ENCODE measurements at regions not wholly inside any gene's neighbourhood (a gene's known extent, or its start where the extent isn't known, plus 50 kb on each side); places are given as distances from the start of the nearest gene placed in this dataset.
A peak's percentile ranks its signal among the peaks of the same experiment; 100 is the strongest.

DNA sequence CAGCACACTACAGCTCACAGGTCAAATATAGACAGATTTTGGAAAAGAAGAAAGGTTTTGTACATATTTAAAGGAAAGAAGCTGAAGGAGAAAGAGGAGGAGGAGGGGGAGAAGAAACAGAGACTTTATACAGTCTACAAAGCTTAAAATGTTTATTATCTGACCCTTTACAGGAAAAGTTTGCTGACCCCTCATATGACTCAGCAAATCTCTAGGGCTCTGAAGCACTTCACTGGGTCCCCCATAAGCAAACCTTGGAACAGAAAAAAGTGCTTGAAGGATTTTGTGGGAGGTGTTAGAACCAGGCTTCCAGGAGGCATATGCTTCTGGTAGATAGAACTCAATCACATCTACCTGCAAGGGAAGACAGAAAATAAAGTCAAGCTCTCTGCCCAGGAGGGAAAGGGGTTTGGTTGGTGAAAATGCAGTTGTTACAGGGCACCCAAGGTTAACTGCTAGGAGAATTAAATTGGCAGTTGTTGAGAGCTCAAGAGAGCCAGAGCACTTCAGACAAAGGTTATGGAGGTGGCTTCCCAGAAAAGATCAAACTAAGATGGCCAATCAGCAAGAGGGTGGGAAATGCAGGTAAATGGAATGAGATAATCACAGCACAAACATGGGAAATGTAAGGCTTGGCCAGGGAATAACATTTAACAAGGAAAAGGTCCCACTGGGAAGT is 207.4 kb upstream of the SGK1 start:
- DNase-seq (ENCODE audit: low read depth in 1 of 2, low spot score in 1 of 2): no peak
- TF ChIP-seq POLR2AphosphoS5 (IDR thresholded peaks at IDR 0.05; ENCODE audit: low read depth): no peak
- no peak for TF ChIP-seq SPI1 (IDR thresholded peaks at IDR 0.05; ENCODE audit: borderline replicate concordance, low read depth)
- TF ChIP-seq GABPA (IDR thresholded peaks at IDR 0.05; ENCODE audit: low read depth): no peak
- no peak for TF ChIP-seq CTCF (IDR thresholded peaks at IDR 0.05; ENCODE audit: insufficient read depth, low read length)
- no peak overlapping the region for H3K27ac ChIP-seq (replicated peaks)
- no peaks in the 10 kb centered on the region for H3K27me3 ChIP-seq (ENCODE audit: insufficient read depth, poor library complexity, severe bottlenecking)
- H3K4me3 ChIP-seq (replicated peaks; ENCODE audit: insufficient read depth, low read length): no peak overlapping the region

DNA sequence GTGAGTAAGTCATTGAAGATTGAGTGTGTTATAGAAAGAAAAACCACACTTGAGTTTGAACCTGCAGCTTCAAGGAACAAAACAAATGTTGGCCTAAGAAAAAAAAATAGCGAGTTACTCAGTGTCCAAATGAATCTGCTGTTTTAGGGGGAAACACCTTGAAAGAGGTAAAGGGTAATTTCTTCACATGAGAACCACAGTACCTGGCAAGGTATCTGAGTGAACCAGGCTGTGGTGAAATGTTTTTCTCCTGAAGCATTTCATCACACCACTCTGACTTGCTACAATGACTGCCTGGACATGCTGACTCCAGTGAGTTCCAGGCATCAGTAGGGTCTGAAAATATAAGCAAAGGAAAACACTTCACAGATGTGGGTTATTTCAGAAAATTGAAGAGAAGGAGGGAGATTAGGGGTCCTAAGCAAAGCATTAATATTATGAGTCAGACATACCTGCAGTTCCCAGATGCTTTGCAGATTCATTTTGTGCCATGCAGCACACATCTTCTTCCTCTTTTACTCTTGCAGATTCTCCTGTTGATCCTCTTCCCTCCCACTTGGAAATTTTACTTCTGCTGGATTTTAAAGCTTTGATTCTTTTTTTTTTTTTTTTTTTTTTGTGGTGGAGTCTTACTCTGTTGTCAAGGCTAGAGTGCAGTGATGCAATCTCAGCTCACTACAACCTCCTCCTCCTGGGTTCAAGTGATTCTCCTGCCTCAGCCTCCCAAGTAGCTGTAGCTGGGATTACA is 206.2 kb upstream of the SGK1 start:
- peak in 1 of 2 experiments; percentile 20 for DNase-seq (ENCODE audit: low read depth in 1 of 2, low spot score in 1 of 2)
- Histone ChIP-seq H3K27me3 (ENCODE audit: insufficient read depth, poor library complexity, severe bottlenecking) (no peaks in the 10 kb centered on the region), H3K27ac (replicated peaks) (no peak overlapping the region), H3K4me3 (replicated peaks; ENCODE audit: insufficient read depth, low read length) (no peak overlapping the region)
- TF ChIP-seq, protein P1, sequence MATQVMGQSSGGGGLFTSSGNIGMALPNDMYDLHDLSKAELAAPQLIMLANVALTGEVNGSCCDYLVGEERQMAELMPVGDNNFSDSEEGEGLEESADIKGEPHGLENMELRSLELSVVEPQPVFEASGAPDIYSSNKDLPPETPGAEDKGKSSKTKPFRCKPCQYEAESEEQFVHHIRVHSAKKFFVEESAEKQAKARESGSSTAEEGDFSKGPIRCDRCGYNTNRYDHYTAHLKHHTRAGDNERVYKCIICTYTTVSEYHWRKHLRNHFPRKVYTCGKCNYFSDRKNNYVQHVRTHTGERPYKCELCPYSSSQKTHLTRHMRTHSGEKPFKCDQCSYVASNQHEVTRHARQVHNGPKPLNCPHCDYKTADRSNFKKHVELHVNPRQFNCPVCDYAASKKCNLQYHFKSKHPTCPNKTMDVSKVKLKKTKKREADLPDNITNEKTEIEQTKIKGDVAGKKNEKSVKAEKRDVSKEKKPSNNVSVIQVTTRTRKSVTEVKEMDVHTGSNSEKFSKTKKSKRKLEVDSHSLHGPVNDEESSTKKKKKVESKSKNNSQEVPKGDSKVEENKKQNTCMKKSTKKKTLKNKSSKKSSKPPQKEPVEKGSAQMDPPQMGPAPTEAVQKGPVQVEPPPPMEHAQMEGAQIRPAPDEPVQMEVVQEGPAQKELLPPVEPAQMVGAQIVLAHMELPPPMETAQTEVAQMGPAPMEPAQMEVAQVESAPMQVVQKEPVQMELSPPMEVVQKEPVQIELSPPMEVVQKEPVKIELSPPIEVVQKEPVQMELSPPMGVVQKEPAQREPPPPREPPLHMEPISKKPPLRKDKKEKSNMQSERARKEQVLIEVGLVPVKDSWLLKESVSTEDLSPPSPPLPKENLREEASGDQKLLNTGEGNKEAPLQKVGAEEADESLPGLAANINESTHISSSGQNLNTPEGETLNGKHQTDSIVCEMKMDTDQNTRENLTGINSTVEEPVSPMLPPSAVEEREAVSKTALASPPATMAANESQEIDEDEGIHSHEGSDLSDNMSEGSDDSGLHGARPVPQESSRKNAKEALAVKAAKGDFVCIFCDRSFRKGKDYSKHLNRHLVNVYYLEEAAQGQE (IDR thresholded peaks at IDR 0.05; ENCODE audit: insufficient replicate concordance, low read depth): no peak
- no peak for TF ChIP-seq POLR2AphosphoS5 (IDR thresholded peaks at IDR 0.05; ENCODE audit: low read depth)
- no peak for TF ChIP-seq CTCF (IDR thresholded peaks at IDR 0.05; ENCODE audit: insufficient read depth, low read length)
- no peak for TF ChIP-seq GABPA (IDR thresholded peaks at IDR 0.05; ENCODE audit: low read depth)
- no peak for TF ChIP-seq SPI1 (IDR thresholded peaks at IDR 0.05; ENCODE audit: borderline replicate concordance, low read depth)

- Histone ChIP-seq H3K4me3 (replicated peaks; ENCODE audit: insufficient read depth, low read length) (no peak overlapping the region), H3K27me3 (ENCODE audit: insufficient read depth, poor library complexity, severe bottlenecking) (no peaks in the 10 kb centered on the region), H3K27ac (replicated peaks) (no peak overlapping the region)
- DNase-seq (ENCODE audit: low read depth in 1 of 2, low spot score in 1 of 2): no peak
- TF ChIP-seq, protein P1 (IDR thresholded peaks at IDR 0.05; ENCODE audit: insufficient replicate concordance, low read depth): no peak
- no peak for TF ChIP-seq GABPA (IDR thresholded peaks at IDR 0.05; ENCODE audit: low read depth)
- TF ChIP-seq POLR2AphosphoS5 (IDR thresholded peaks at IDR 0.05; ENCODE audit: low read depth): no peak
- no peak for TF ChIP-seq CTCF (IDR thresholded peaks at IDR 0.05; ENCODE audit: insufficient read depth, low read length)
- TF ChIP-seq SPI1 (IDR thresholded peaks at IDR 0.05; ENCODE audit: borderline replicate concordance, low read depth): no peak
Observed at GRCh38 chr6:134523051-134523450, 205.1 kb upstream of the SGK1 start.

Data from HL-60 (cell line).